GM23338 (cell line): ENCODE measurements at regions not wholly inside any gene's neighbourhood (a gene's known extent, or its start where the extent isn't known, plus 50 kb on each side); places are given as distances from the start of the nearest gene placed in this dataset.

Experiments used
- ATAC-seq: fragments of 200-7000 bp; cut with Tn5 transposase; 3 replicates; pipeline ENCODE4 v1.9.1; 2020
- DNase-seq: peaks from one replicate; pipeline ENCODE4 v3.0.0-alpha.2; 2015; ENCODE audit warnings: low spot score
- H2AFZ ChIP-seq: fragments of 200-600 bp; sonication (generic); 2 replicates; pipeline ENCODE4 v1.8.0; 2016; ENCODE audit warnings: antibody characterized with exemption, mild to moderate bottlenecking, moderate library complexity
- H3F3A ChIP-seq: fragments of 200-600 bp; sonication (generic); replicated peaks from 2 replicates; pipeline ENCODE4 v1.8.0; 2017; ENCODE audit warnings: antibody characterized with exemption, mixed run types, low read depth
- H3K27ac ChIP-seq: fragments of 200-600 bp; sonication (generic); 2 replicates; pipeline ENCODE4 v1.6.1; 2016; ENCODE audit warnings: low read depth
- H3K27me3 ChIP-seq: fragments of 200-600 bp; sonication (generic); 2 replicates; pipeline ENCODE4 v1.8.0; 2016; ENCODE audit warnings: mild to moderate bottlenecking, mixed run types, moderate library complexity; ENCODE audit not compliant: insufficient read depth
- H3K36me3 ChIP-seq: fragments of 200-600 bp; sonication (generic); 2 replicates; pipeline ENCODE4 v1.8.0; 2016; ENCODE audit warnings: mild to moderate bottlenecking; ENCODE audit not compliant: insufficient read depth
- H3K4me1 ChIP-seq: fragments of 200-600 bp; sonication (generic); 2 replicates; pipeline ENCODE4 v1.8.0; 2016; ENCODE audit warnings: mild to moderate bottlenecking, moderate library complexity; ENCODE audit not compliant: insufficient read depth
- H3K4me2 ChIP-seq: fragments of 200-600 bp; sonication (generic); 2 replicates; pipeline ENCODE4 v1.7.1; 2017; ENCODE audit warnings: mixed run types
- H3K4me3 ChIP-seq: fragments of 200-600 bp; sonication (generic); 2 replicates; pipeline ENCODE4 v1.6.1; 2016; ENCODE audit warnings: mixed run types
- H3K79me2 ChIP-seq: fragments of 200-600 bp; sonication (generic); replicated peaks from 2 replicates; pipeline ENCODE4 v1.8.0; 2017; ENCODE audit warnings: mild to moderate bottlenecking; ENCODE audit not compliant: insufficient read depth
- H3K9me2 ChIP-seq: fragments of 200-600 bp; sonication (generic); 2 replicates; pipeline ENCODE4 v1.8.0; 2017; ENCODE audit not compliant: insufficient read depth
- H4K20me1 ChIP-seq: fragments of 200-600 bp; sonication (generic); replicated peaks from 2 replicates; pipeline ENCODE4 v1.8.0; 2017; ENCODE audit warnings: mild to moderate bottlenecking; ENCODE audit not compliant: insufficient read depth
- H3K27ac Mint-ChIP-seq: 2 replicates; pipeline ENCODE4 v1.8.0; 2020; ENCODE audit warnings: inconsistent platforms, mild to moderate bottlenecking, moderate library complexity, mixed read lengths
- H3K27me3 Mint-ChIP-seq: 3 replicates; pipeline ENCODE4 v1.8.0; 2022; ENCODE audit warnings: low read depth, mild to moderate bottlenecking, moderate library complexity, mixed read lengths, inconsistent platforms; ENCODE audit not compliant: insufficient read depth, poor library complexity
- H3K36me3 Mint-ChIP-seq: 3 replicates; pipeline ENCODE4 v1.8.0; 2021; ENCODE audit warnings: low read depth, mild to moderate bottlenecking, inconsistent platforms, moderate library complexity, mixed read lengths
- H3K4me1 Mint-ChIP-seq: 3 replicates; pipeline ENCODE4 v1.8.0; 2020; ENCODE audit warnings: mild to moderate bottlenecking, inconsistent platforms, mixed read lengths
- H3K4me3 Mint-ChIP-seq: 3 replicates; pipeline ENCODE4 v1.8.0; 2021; ENCODE audit warnings: moderate library complexity, mild to moderate bottlenecking, inconsistent platforms, mixed read lengths
- H3K9me3 Mint-ChIP-seq: 3 replicates; pipeline ENCODE4 v1.8.0; 2020; ENCODE audit warnings: moderate library complexity, mild to moderate bottlenecking, inconsistent platforms, mixed read lengths
- CREB1 ChIP-seq: fragments of 250-450 bp; sonication (Bioruptor Pico); IDR thresholded peaks from 2 replicates; pipeline ENCODE4 v1.5.0; 2020; ENCODE audit warnings: low read depth, mild to moderate bottlenecking, moderate library complexity
- EZH2 ChIP-seq: fragments of 200-600 bp; sonication (generic); IDR thresholded peaks from one replicate; pipeline ENCODE4 v1.8.0; 2017; ENCODE audit warnings: antibody characterized with exemption, mild to moderate bottlenecking, low read depth; ENCODE audit not compliant: unreplicated experiment
- EZH2phosphoT487 ChIP-seq: fragments of 200-600 bp; sonication (generic); IDR thresholded peaks from one replicate; pipeline ENCODE4 v1.8.1; 2018; ENCODE audit warnings: antibody characterized with exemption; ENCODE audit not compliant: unreplicated experiment
- STAT1 ChIP-seq: IDR thresholded peaks from one replicate; pipeline ENCODE4 v1.6.1; 2016; ENCODE audit warnings: antibody characterized with exemption; ENCODE audit not compliant: unreplicated experiment
- ZNF114 ChIP-seq: fragments of 250-450 bp; sonication (Bioruptor Pico); IDR thresholded peaks from 2 replicates; pipeline ENCODE4 v1.5.0; 2020; ENCODE audit warnings: mild to moderate bottlenecking, moderate library complexity
- TF ChIP-seq, protein P1 (sequence below): fragments of 250-450 bp; sonication (Bioruptor Pico); IDR thresholded peaks from 2 replicates; pipeline ENCODE4 v1.5.0; 2020; ENCODE audit warnings: mild to moderate bottlenecking, moderate library complexity
- TF ChIP-seq, protein P2 (sequence below): IDR thresholded peaks from 2 replicates; pipeline ENCODE4 v1.6.1; 2016; ENCODE audit warnings: antibody characterized with exemption
- TF ChIP-seq, protein P3 (sequence below): IDR thresholded peaks from one replicate; pipeline ENCODE4 v1.6.1; 2018; ENCODE audit warnings: antibody characterized with exemption; ENCODE audit not compliant: unreplicated experiment

DNA sequence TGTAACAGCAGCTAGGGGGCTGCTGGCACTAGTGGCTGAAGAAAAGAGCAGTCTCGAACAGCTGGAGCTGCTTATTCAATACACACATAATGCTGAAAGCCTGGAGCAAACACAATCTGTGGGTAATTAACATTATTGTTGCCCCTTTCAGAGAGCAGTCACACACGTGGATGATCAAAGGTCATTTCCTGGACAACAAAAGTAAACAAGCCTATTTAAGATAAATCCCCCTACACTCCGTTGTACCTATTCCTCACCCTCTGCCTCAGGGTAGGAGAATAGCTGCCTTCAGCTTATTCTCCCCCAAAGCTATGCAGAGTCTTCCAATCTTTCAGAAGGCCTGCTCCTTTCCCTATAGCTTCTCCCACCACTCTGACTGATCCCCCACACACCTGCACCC is 803.9 kb downstream of the C4orf33 start (continued):
- TF ChIP-seq, protein P1, sequence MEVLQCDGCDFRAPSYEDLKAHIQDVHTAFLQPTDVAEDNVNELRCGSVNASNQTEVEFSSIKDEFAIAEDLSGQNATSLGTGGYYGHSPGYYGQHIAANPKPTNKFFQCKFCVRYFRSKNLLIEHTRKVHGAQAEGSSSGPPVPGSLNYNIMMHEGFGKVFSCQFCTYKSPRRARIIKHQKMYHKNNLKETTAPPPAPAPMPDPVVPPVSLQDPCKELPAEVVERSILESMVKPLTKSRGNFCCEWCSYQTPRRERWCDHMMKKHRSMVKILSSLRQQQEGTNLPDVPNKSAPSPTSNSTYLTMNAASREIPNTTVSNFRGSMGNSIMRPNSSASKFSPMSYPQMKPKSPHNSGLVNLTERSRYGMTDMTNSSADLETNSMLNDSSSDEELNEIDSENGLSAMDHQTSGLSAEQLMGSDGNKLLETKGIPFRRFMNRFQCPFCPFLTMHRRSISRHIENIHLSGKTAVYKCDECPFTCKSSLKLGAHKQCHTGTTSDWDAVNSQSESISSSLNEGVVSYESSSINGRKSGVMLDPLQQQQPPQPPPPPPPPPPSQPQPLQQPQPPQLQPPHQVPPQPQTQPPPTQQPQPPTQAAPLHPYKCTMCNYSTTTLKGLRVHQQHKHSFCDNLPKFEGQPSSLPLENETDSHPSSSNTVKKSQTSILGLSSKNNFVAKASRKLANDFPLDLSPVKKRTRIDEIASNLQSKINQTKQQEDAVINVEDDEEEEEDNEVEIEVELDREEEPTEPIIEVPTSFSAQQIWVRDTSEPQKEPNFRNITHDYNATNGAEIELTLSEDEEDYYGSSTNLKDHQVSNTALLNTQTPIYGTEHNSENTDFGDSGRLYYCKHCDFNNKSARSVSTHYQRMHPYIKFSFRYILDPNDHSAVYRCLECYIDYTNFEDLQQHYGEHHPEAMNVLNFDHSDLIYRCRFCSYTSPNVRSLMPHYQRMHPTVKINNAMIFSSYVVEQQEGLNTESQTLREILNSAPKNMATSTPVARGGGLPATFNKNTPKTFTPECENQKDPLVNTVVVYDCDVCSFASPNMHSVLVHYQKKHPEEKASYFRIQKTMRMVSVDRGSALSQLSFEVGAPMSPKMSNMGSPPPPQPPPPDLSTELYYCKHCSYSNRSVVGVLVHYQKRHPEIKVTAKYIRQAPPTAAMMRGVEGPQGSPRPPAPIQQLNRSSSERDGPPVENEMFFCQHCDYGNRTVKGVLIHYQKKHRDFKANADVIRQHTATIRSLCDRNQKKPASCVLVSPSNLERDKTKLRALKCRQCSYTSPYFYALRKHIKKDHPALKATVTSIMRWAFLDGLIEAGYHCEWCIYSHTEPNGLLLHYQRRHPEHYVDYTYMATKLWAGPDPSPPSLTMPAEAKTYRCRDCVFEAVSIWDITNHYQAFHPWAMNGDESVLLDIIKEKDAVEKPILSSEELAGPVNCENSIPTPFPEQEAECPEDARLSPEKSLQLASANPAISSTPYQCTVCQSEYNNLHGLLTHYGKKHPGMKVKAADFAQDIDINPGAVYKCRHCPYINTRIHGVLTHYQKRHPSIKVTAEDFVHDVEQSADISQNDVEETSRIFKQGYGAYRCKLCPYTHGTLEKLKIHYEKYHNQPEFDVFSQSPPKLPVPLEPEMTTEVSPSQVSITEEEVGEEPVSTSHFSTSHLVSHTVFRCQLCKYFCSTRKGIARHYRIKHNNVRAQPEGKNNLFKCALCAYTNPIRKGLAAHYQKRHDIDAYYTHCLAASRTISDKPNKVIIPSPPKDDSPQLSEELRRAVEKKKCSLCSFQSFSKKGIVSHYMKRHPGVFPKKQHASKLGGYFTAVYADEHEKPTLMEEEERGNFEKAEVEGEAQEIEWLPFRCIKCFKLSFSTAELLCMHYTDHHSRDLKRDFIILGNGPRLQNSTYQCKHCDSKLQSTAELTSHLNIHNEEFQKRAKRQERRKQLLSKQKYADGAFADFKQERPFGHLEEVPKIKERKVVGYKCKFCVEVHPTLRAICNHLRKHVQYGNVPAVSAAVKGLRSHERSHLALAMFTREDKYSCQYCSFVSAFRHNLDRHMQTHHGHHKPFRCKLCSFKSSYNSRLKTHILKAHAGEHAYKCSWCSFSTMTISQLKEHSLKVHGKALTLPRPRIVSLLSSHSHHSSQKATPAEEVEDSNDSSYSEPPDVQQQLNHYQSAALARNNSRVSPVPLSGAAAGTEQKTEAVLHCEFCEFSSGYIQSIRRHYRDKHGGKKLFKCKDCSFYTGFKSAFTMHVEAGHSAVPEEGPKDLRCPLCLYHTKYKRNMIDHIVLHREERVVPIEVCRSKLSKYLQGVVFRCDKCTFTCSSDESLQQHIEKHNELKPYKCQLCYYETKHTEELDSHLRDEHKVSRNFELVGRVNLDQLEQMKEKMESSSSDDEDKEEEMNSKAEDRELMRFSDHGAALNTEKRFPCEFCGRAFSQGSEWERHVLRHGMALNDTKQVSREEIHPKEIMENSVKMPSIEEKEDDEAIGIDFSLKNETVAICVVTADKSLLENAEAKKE, result no peak

DNA sequence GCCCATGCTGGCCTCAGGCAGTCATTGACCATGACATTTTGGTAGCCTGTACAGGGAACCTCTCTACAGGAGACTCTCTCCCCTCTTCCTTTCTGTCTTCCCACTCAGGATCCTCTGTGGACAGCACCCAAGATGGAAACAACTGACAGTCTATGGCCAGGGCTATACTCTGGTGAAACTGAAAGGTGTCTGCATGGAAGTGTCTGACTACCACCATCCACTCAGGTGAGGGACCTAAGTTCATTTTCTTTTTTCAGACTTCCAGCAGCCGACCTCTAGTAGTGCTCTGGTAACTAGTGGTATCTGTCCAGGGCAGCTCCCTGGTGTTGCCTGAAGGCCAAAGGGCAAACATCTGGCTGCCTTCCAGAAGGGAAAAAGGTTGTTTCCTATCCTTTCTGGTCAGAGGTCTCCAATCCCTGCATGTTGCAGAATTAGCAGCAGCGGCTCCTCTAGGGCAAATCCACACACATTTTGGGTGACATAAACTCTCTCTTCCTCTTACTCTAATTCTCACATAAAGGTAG is 804.5 kb downstream of the C4orf33 start:
- Mint-ChIP-seq H3K9me3 (peaks cover 25% of the 10 kb centered on the region), H3K4me3 (no peak overlapping the region), H3K36me3 (peaks cover 31% of the 10 kb centered on the region), H3K4me1 (peaks cover 2% of the 10 kb centered on the region; the same call in 1 of the 3 replicates), H3K27ac (no peak overlapping the region), H3K27me3 (peaks cover 4% of the 10 kb centered on the region)
- peaks cover 6% of the 10 kb centered on the region; the same call in 1 of the 2 replicates for H3K9me2 ChIP-seq
- no peak overlapping the region for H3K4me2 ChIP-seq
- peaks cover 3% of the 10 kb centered on the region; the same call in 1 of the 2 replicates for H3K4me1 ChIP-seq
- H3K27me3 ChIP-seq, result no peaks in the 10 kb centered on the region
- DNase-seq (no peak), ATAC-seq (no peak)
- no peaks in the 10 kb centered on the region for H4K20me1 ChIP-seq
- no peak overlapping the region for H3K27ac ChIP-seq
- H3K36me3 ChIP-seq, result no peaks in the 10 kb centered on the region
- no peaks in the 10 kb centered on the region for H3F3A ChIP-seq
- H3K79me2 ChIP-seq, result no peaks in the 10 kb centered on the region
- no peak overlapping the region for H3K4me3 ChIP-seq
- H2AFZ ChIP-seq, result no peak overlapping the region
- TF ChIP-seq ZNF114 (CRISPR knock-in tag) (no peak), CREB1 (no peak), STAT1 (no peak), EZH2phosphoT487 (no peak), EZH2 (no peak)
- TF ChIP-seq, protein P2, sequence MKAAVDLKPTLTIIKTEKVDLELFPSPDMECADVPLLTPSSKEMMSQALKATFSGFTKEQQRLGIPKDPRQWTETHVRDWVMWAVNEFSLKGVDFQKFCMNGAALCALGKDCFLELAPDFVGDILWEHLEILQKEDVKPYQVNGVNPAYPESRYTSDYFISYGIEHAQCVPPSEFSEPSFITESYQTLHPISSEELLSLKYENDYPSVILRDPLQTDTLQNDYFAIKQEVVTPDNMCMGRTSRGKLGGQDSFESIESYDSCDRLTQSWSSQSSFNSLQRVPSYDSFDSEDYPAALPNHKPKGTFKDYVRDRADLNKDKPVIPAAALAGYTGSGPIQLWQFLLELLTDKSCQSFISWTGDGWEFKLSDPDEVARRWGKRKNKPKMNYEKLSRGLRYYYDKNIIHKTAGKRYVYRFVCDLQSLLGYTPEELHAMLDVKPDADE, result no peak
- TF ChIP-seq, protein P3, sequence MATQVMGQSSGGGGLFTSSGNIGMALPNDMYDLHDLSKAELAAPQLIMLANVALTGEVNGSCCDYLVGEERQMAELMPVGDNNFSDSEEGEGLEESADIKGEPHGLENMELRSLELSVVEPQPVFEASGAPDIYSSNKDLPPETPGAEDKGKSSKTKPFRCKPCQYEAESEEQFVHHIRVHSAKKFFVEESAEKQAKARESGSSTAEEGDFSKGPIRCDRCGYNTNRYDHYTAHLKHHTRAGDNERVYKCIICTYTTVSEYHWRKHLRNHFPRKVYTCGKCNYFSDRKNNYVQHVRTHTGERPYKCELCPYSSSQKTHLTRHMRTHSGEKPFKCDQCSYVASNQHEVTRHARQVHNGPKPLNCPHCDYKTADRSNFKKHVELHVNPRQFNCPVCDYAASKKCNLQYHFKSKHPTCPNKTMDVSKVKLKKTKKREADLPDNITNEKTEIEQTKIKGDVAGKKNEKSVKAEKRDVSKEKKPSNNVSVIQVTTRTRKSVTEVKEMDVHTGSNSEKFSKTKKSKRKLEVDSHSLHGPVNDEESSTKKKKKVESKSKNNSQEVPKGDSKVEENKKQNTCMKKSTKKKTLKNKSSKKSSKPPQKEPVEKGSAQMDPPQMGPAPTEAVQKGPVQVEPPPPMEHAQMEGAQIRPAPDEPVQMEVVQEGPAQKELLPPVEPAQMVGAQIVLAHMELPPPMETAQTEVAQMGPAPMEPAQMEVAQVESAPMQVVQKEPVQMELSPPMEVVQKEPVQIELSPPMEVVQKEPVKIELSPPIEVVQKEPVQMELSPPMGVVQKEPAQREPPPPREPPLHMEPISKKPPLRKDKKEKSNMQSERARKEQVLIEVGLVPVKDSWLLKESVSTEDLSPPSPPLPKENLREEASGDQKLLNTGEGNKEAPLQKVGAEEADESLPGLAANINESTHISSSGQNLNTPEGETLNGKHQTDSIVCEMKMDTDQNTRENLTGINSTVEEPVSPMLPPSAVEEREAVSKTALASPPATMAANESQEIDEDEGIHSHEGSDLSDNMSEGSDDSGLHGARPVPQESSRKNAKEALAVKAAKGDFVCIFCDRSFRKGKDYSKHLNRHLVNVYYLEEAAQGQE, result no peak
